Ovary (tissue), 3 donors: ENCODE measurements at regions not wholly inside any gene's neighbourhood (a gene's known extent, or its start where the extent isn't known, plus 50 kb on each side); places are given as distances from the start of the nearest gene placed in this dataset.

Source experiments
- CTCF ChIP-seq, 3 donors: fragments of 450-650 bp in 2 of 3; fragments of 200-600 bp in 1 of 3; IDR thresholded peaks; one replicate each; pipeline versions ENCODE4 v1.5.1 to v1.8.0; 2016 to 2022; ENCODE audit warnings: antibody characterized with exemption in 3 of 3, mild to moderate bottlenecking in 1 of 3
- EP300 ChIP-seq: sonication (generic); formaldehyde crosslinking; IDR thresholded peaks from one replicate; pipeline ENCODE4 v1.6.1; 2017; ENCODE audit warnings: antibody characterized with exemption
- POLR2A ChIP-seq: fragments of 450-650 bp; IDR thresholded peaks from one replicate; pipeline ENCODE4 v1.6.1; 2017; ENCODE audit warnings: antibody characterized with exemption, mild to moderate bottlenecking, moderate library complexity
- donor health status: DM: no; HTN: no; CAD: no.

- no peak for TF ChIP-seq CTCF (IDR thresholded peaks at IDR 0.05)
- no peak for TF ChIP-seq POLR2A
- no peak for TF ChIP-seq EP300
Observed at GRCh38 chr5:126311766-126312165, 111.4 kb upstream of the GRAMD2B start.
